RWPE2 (cell line): ENCODE measurements at regions not wholly inside any gene's neighbourhood (a gene's known extent, or its start where the extent isn't known, plus 50 kb on each side); places are given as distances from the start of the nearest gene placed in this dataset.

Experiments used
- ATAC-seq: fragments of 200-7000 bp; cut with Tn5 transposase; 3 replicates; pipeline ENCODE4 v1.9.1; 2021; ENCODE audit warnings: low read depth
- DNase-seq: peaks from one replicate; pipeline ENCODE4 v3.0.0-alpha.2; 2020; ENCODE audit warnings: low spot score
- H3K27ac ChIP-seq: fragments of 450-650 bp; 2 replicates; pipeline ENCODE4 v1.5.1; 2017; ENCODE audit warnings: mild to moderate bottlenecking; ENCODE audit not compliant: poor library complexity, severe bottlenecking
- H3K27me3 ChIP-seq: fragments of 250-450 bp; sonication (Bioruptor Pico); 2 replicates; pipeline ENCODE4 v1.5.1; 2021; ENCODE audit warnings: mild to moderate bottlenecking, moderate library complexity; ENCODE audit not compliant: insufficient read depth, poor library complexity, severe bottlenecking
- H3K36me3 ChIP-seq: fragments of 250-450 bp; sonication (Bioruptor Pico); 2 replicates; pipeline ENCODE4 v1.5.1; 2020; ENCODE audit warnings: low read depth, mild to moderate bottlenecking, moderate library complexity
- H3K4me1 ChIP-seq: fragments of 250-450 bp; sonication (Bioruptor Pico); 2 replicates; pipeline ENCODE4 v1.5.1; 2021; ENCODE audit warnings: mild to moderate bottlenecking, moderate library complexity; ENCODE audit not compliant: insufficient read depth, poor library complexity, severe bottlenecking
- H3K4me3 ChIP-seq: fragments of 250-450 bp; sonication (Bioruptor Pico); 2 replicates; pipeline ENCODE4 v1.5.1; 2021; ENCODE audit warnings: mild to moderate bottlenecking, moderate library complexity; ENCODE audit not compliant: severe bottlenecking
- H3K9me3 ChIP-seq: fragments of 250-450 bp; sonication (Bioruptor Pico); 2 replicates; pipeline ENCODE4 v1.5.1; 2021; ENCODE audit warnings: mild to moderate bottlenecking, moderate library complexity; ENCODE audit not compliant: severe bottlenecking
- TF ChIP-seq, protein P1 (sequence below): fragments of 450-650 bp; IDR thresholded peaks from one replicate; pipeline ENCODE4 v1.5.1; 2017; ENCODE audit warnings: mild to moderate bottlenecking, moderate library complexity; ENCODE audit not compliant: poor library complexity, severe bottlenecking

DNA sequence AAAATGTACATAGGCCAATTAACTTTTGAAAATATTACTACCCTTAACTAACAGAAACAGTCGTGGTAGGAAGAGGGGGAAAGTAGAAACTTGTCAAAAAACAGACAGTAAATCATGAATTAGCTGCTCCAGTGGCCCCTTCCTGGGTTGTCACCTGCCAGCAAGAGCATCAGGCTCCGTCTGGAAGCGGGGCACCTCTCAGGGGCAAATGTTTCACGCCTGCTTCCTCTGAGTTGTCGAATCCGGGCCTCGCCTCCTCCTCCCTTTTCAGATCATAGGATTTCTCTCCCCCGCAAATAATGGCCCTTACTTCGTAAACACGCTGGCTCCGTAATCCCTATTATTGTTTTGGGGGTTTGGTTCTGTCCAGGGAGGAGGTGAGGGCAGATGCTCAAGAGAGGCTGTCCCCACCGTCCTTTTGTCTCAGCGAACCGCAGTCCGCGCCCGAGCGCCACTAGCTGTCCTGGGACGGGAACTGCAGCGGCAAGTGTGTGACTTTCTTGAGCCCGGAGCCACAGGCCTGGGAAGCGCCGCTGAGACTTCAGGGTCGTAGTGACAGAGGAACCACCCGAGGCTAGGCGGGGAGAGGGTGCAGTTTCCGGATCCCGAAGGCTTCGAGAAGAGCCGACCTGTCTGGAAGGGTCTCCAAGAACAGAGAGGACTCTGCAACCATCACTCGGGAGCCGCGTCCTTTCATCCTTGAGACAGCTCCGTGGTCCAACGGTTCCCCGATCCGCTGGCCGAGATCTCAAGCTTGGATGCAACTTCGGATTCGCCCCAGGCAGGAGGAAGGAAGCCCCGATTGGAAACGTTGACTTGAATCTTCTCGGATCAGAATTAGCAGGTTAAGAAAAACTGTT is 214.5 kb upstream of the ZNF184 start:
- DNase-seq: peak; percentile 81
- TF ChIP-seq, protein P1, sequence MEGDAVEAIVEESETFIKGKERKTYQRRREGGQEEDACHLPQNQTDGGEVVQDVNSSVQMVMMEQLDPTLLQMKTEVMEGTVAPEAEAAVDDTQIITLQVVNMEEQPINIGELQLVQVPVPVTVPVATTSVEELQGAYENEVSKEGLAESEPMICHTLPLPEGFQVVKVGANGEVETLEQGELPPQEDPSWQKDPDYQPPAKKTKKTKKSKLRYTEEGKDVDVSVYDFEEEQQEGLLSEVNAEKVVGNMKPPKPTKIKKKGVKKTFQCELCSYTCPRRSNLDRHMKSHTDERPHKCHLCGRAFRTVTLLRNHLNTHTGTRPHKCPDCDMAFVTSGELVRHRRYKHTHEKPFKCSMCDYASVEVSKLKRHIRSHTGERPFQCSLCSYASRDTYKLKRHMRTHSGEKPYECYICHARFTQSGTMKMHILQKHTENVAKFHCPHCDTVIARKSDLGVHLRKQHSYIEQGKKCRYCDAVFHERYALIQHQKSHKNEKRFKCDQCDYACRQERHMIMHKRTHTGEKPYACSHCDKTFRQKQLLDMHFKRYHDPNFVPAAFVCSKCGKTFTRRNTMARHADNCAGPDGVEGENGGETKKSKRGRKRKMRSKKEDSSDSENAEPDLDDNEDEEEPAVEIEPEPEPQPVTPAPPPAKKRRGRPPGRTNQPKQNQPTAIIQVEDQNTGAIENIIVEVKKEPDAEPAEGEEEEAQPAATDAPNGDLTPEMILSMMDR: peak; percentile 85
- Histone ChIP-seq H3K4me3 (peak overlapping the region; percentile 58), H3K4me1 (peaks cover 6% of the 10 kb centered on the region), H3K9me3 (no peaks in the 10 kb centered on the region), H3K27ac (peak overlapping the region; percentile 34), H3K27me3 (no peaks in the 10 kb centered on the region), H3K36me3 (no peaks in the 10 kb centered on the region)
- peak; percentile 60 for ATAC-seq

DNA sequence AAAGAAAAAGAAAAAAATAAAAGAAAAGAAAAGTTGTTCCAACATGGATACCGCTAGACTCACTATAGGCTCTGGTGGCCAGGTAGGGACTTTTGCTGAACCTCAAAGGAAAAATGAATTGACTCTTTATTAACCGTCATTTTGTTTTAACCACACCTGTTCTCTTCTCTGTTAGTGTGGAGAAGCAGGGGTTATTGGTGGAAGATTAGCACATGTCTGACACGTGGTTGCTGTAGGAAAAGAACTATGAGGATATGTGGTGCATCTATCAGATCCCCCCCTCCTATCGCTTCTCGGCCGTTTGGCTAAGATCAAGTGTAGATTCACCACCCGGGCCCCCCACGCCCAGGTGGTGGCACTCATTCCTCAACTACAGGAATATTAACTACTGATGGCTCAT is 212.4 kb upstream of the ZNF184 start:
- no peaks in the 10 kb centered on the region for H3K36me3 ChIP-seq
- H3K4me1 ChIP-seq: peaks cover 2% of the 10 kb centered on the region
- no peak overlapping the region for H3K27ac ChIP-seq
- H3K27me3 ChIP-seq: no peaks in the 10 kb centered on the region
- TF ChIP-seq, protein P1: no peak
- no peaks in the 10 kb centered on the region for H3K9me3 ChIP-seq
- no peak overlapping the region for H3K4me3 ChIP-seq
- ATAC-seq (no peak), DNase-seq (no peak)

DNA sequence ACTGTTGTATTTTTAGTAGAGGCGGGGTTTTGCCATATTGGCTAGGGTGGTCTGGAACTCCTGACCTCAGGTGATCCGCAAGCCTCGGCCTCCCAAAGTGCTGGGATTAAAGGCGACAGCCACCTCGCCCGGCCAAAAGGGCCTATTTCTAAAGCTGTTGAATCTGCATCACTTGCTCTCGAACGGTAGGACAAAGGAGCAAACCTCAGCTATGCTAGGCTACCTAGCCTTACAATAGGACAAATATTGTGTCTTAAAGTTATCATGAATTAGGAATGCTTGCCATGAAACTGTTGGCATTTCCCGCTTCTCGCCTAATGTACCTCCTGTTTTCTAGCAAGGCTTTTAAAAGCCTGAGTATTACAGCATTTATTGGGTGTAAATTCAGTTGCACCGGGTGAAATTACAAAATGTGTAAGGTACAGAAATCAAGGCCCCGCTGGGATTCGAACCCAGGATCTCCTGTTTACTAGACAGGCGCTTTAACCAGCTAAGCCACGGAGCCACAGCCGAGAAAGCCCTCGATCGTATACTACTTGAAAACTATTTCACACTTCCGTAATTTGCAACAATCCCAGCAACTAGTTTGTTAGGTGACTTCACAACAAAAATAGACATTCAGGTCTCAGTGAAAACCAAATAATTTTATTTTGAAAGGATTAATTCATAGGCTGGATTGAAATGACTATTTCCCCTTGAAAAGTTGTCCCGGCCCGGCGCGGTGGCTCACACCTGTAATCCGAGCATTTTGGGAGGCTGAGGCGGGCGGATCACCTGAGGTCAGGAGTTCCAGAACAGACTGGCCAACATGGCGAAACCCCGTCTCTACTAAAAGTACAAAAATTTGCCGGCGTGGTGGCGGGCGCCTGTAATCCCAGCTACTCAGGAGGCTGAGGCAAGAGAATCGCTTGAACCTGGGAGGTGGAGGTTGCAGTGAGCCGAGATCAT is 211.6 kb upstream of the ZNF184 start:
- peak; percentile 48 for ATAC-seq

DNA sequence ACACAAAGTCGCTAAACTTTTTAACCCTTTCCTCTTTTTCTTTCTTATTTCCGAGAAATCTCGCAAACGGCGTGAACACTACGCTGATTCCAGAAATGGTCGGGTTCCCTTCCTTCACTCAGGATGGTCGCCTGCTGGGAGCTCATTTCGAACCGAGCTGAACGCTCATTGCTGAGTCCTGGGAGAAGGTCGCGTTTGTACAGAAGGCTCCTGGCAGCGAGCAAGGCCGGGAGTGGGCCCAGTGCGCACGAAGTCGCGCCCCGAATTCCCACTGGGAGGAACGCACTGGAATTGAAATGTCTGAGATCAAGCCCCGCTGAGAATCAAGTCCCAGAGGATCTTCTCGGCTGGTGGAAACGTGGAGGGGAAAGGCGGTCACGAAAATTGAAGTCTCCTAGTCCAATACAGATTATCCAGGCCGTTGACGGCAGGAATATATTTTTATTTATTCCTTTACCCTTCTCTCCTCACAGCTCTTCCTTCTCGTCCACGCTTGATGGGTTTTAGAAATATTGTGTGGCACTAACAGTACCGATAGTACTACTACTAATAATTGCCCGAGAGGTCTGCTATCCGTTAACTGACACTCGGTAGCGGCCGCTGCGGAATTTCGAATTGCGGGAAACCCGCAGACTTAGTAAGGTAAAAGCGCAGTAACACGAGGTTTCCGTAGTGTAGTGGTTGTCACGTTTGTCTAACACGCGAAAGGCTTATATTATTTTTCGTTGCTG is 207.2 kb upstream of the ZNF184 start:
- H3K4me1 ChIP-seq: no peaks in the 10 kb centered on the region
- DNase-seq (no peak), ATAC-seq (no peak)
- H3K36me3 ChIP-seq: no peaks in the 10 kb centered on the region
- no peaks in the 10 kb centered on the region for H3K27me3 ChIP-seq
- no peaks in the 10 kb centered on the region for H3K9me3 ChIP-seq
- TF ChIP-seq, protein P1: no peak
- no peak overlapping the region for H3K27ac ChIP-seq
- no peak overlapping the region for H3K4me3 ChIP-seq

More for the DNA sequence above, 211.6 kb upstream of the ZNF184 start:
- Histone ChIP-seq H3K27me3 (no peaks in the 10 kb centered on the region), H3K4me3 (peak overlapping the region; percentile 19), H3K9me3 (no peaks in the 10 kb centered on the region), H3K27ac (no peak overlapping the region), H3K36me3 (no peaks in the 10 kb centered on the region), H3K4me1 (peaks cover 2% of the 10 kb centered on the region)
- no peak for DNase-seq
- TF ChIP-seq, protein P1: no peak
